Lower leg skin (tissue), 3 donors: ENCODE measurements at regions not wholly inside any gene's neighbourhood (a gene's known extent, or its start where the extent isn't known, plus 50 kb on each side); places are given as distances from the start of the nearest gene placed in this dataset.

Source experiments
- POLR2A ChIP-seq, 2 donors: fragments of 450-650 bp; IDR thresholded peaks; one replicate each; pipeline ENCODE4 v1.6.1; 2016 to 2017; ENCODE audit warnings: antibody characterized with exemption in 2 of 2, mild to moderate bottlenecking in 1 of 2, moderate library complexity in 1 of 2
- TF ChIP-seq, protein P1 (sequence below), 3 donors: fragments of 450-650 bp; IDR thresholded peaks; one replicate each; pipeline ENCODE4 v1.5.1; 2016; ENCODE audit warnings: antibody characterized with exemption in 3 of 3, mild to moderate bottlenecking in 3 of 3, moderate library complexity in 2 of 3

DNA sequence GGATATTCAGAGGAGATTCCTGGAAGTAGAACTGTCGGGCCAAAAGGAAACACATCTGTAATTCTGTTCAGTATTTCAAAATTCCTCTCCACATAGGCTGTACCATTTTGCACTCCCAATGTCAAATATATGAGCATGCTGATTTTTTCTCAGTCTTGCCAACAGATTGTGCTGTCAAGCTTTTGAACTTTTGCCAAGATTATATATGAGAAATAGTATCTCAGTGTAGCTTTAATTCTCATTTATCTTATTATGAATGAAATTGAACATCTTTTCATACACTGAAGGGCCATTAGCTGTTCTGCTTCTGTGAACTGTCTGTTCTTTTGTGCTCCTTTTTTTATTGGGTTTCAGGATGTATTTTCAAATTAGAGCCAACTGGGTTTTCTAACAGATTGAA lies 907.1 kb downstream of the MAT2B start:
- no peak for TF ChIP-seq POLR2A (IDR thresholded peaks at IDR 0.05)
- TF ChIP-seq, protein P1, sequence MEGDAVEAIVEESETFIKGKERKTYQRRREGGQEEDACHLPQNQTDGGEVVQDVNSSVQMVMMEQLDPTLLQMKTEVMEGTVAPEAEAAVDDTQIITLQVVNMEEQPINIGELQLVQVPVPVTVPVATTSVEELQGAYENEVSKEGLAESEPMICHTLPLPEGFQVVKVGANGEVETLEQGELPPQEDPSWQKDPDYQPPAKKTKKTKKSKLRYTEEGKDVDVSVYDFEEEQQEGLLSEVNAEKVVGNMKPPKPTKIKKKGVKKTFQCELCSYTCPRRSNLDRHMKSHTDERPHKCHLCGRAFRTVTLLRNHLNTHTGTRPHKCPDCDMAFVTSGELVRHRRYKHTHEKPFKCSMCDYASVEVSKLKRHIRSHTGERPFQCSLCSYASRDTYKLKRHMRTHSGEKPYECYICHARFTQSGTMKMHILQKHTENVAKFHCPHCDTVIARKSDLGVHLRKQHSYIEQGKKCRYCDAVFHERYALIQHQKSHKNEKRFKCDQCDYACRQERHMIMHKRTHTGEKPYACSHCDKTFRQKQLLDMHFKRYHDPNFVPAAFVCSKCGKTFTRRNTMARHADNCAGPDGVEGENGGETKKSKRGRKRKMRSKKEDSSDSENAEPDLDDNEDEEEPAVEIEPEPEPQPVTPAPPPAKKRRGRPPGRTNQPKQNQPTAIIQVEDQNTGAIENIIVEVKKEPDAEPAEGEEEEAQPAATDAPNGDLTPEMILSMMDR (IDR thresholded peaks at IDR 0.05), result no peak
